Glutamatergic neuron (in vitro differentiated cells): ENCODE measurements at regions not wholly inside any gene's neighbourhood (a gene's known extent, or its start where the extent isn't known, plus 50 kb on each side); places are given as distances from the start of the nearest gene placed in this dataset.
"Not testable (repeated sequence)": the region's sequence is repeated elsewhere in the genome, so short reads cannot be mapped to it uniquely, and the experiment has no call there.

Experiments
- DNase-seq: peaks from one replicate; pipeline ENCODE4 v3.0.0; 2022
- H3K27ac Mint-ChIP-seq: one replicate; pipeline ENCODE4 v1.8.0; 2020; ENCODE audit warnings: mild to moderate bottlenecking, mixed read lengths, inconsistent platforms; ENCODE audit not compliant: unreplicated experiment
- H3K27me3 Mint-ChIP-seq: one replicate; pipeline ENCODE4 v1.8.0; 2020; ENCODE audit warnings: mild to moderate bottlenecking, moderate library complexity, mixed read lengths, inconsistent platforms; ENCODE audit not compliant: unreplicated experiment
- H3K36me3 Mint-ChIP-seq: one replicate; pipeline ENCODE4 v1.8.0; 2020; ENCODE audit warnings: mild to moderate bottlenecking, mixed read lengths, inconsistent platforms; ENCODE audit not compliant: unreplicated experiment
- H3K4me1 Mint-ChIP-seq: one replicate; pipeline ENCODE4 v1.8.0; 2020; ENCODE audit warnings: mild to moderate bottlenecking, low read depth, mixed read lengths, inconsistent platforms; ENCODE audit not compliant: unreplicated experiment
- H3K4me3 Mint-ChIP-seq: one replicate; pipeline ENCODE4 v1.8.0; 2020; ENCODE audit warnings: mild to moderate bottlenecking, mixed read lengths, inconsistent platforms; ENCODE audit not compliant: unreplicated experiment
- H3K9me3 Mint-ChIP-seq: one replicate; pipeline ENCODE4 v1.8.0; 2020; ENCODE audit warnings: mild to moderate bottlenecking, moderate library complexity, mixed read lengths, inconsistent platforms; ENCODE audit not compliant: unreplicated experiment
- CTCF ChIP-seq: fragments of 200-600 bp; sonication (generic); IDR thresholded peaks from one replicate; pipeline ENCODE4 v1.5.0; 2021; ENCODE audit not compliant: partially characterized antibody, unreplicated experiment

GRCh38 chr13:50390503-50391248 is 375.4 kb downstream of the KCNRG start:
- no peaks in the 10 kb centered on the region for H3K36me3 Mint-ChIP-seq
- no peak for TF ChIP-seq CTCF
- no peaks in the 10 kb centered on the region for H3K9me3 Mint-ChIP-seq
- peaks cover 4% of the 10 kb centered on the region for H3K27me3 Mint-ChIP-seq
- no peak for DNase-seq
- peaks cover 28% of the 10 kb centered on the region for H3K4me1 Mint-ChIP-seq
- no peak overlapping the region for H3K4me3 Mint-ChIP-seq
- no peak overlapping the region for H3K27ac Mint-ChIP-seq

- Mint-ChIP-seq H3K36me3 (peaks cover 6% of the 10 kb centered on the region), H3K4me1 (peaks cover 18% of the 10 kb centered on the region), H3K4me3 (no peak overlapping the region), H3K27me3 (peaks cover 10% of the 10 kb centered on the region), H3K27ac (no peak overlapping the region), H3K9me3 (no peaks in the 10 kb centered on the region)
- no peak for DNase-seq
- no peak for TF ChIP-seq CTCF
Measured at GRCh38 chr13:50392977-50393376, 377.7 kb downstream of the KCNRG start.

- Mint-ChIP-seq H3K27me3 (peaks cover 8% of the 10 kb centered on the region), H3K27ac (peak overlapping the region; percentile 76), H3K4me3 (no peak overlapping the region), H3K9me3 (no peaks in the 10 kb centered on the region), H3K36me3 (peaks cover 6% of the 10 kb centered on the region), H3K4me1 (peaks cover 18% of the 10 kb centered on the region)
- no peak for TF ChIP-seq CTCF
- peak; percentile 79 for DNase-seq
Measured at GRCh38 chr13:50393628-50394027, 378.4 kb downstream of the KCNRG start.

GRCh38 chr13:50396001-50396400 is 380.8 kb downstream of the KCNRG start:
- H3K9me3 Mint-ChIP-seq = no peaks in the 10 kb centered on the region
- peaks cover 6% of the 10 kb centered on the region for H3K36me3 Mint-ChIP-seq
- H3K27ac Mint-ChIP-seq = no peak overlapping the region
- TF ChIP-seq CTCF = no peak
- H3K4me3 Mint-ChIP-seq = no peak overlapping the region
- H3K27me3 Mint-ChIP-seq = peaks cover 8% of the 10 kb centered on the region
- peaks cover 15% of the 10 kb centered on the region for H3K4me1 Mint-ChIP-seq
- DNase-seq = no peak

- H3K4me1 Mint-ChIP-seq = peaks cover 22% of the 10 kb centered on the region
- H3K9me3 Mint-ChIP-seq, H3K36me3 Mint-ChIP-seq, H3K27ac Mint-ChIP-seq, H3K4me3 Mint-ChIP-seq, DNase-seq, H3K27me3 Mint-ChIP-seq: not testable (repeated sequence)
Measured at GRCh38 chr13:50396618-50397017, 381.4 kb downstream of the KCNRG start.
